Spleen (tissue), 11 donors: ENCODE measurements at regions not wholly inside any gene's neighbourhood (a gene's known extent, or its start where the extent isn't known, plus 50 kb on each side); places are given as distances from the start of the nearest gene placed in this dataset.
"Not testable (repeated sequence)": the region's sequence is repeated elsewhere in the genome, so short reads cannot be mapped to it uniquely, and the experiment has no call there.

Source experiments
- DNase-seq: peaks from one replicate; pipeline ENCODE4 v3.0.0-alpha.2; 2020
- H3K27ac ChIP-seq, 8 donors: fragments of 200-600 bp; sonication (generic) in 7 of 8; 1 replicate in 4 of 8; 2 replicates in 4 of 8; pipeline versions ENCODE4 v1.5.0 to v1.8.0; 2016 to 2021; ENCODE audit warnings: inconsistent platforms in 4 of 8, mild to moderate bottlenecking in 4 of 8, moderate library complexity in 1 of 8
- H3K27me3 ChIP-seq, 7 donors: fragments of 200-600 bp; sonication (generic) in 6 of 7; replicated peaks in 1 of 7; 1 replicate in 4 of 7; 2 replicates in 3 of 7; pipeline versions ENCODE4 v1.5.0 to v1.8.0; 2016 to 2021; ENCODE audit warnings: inconsistent platforms in 3 of 7, mild to moderate bottlenecking in 1 of 7
- H3K36me3 ChIP-seq, 6 donors: fragments of 200-600 bp; sonication (generic) in 5 of 6; 1 replicate in 4 of 6; 2 replicates in 2 of 6; pipeline versions ENCODE4 v1.5.0 to v1.8.0; 2016 to 2021; ENCODE audit warnings: inconsistent platforms in 2 of 6
- H3K4me1 ChIP-seq, 6 donors: fragments of 200-600 bp; sonication (generic) in 5 of 6; 1 replicate in 3 of 6; 2 replicates in 3 of 6; pipeline versions ENCODE4 v1.5.0 to v1.8.0; 2016 to 2021; ENCODE audit warnings: inconsistent platforms in 3 of 6
- H3K4me3 ChIP-seq, 8 donors: fragments of 200-600 bp; sonication (generic) in 7 of 8; 1 replicate in 4 of 8; 2 replicates in 4 of 8; pipeline versions ENCODE4 v1.5.0 to v1.8.0; 2016 to 2021; ENCODE audit warnings: inconsistent platforms in 4 of 8, mild to moderate bottlenecking in 4 of 8, moderate library complexity in 2 of 8
- H3K9me3 ChIP-seq, 8 donors: fragments of 200-600 bp; sonication (generic) in 7 of 8; 1 replicate in 4 of 8; 2 replicates in 4 of 8; pipeline versions ENCODE4 v1.5.0 to v1.8.0; 2016 to 2021; ENCODE audit warnings: inconsistent platforms in 4 of 8
- CTCF ChIP-seq, 11 experiments: fragments of 200-600 bp in 7 of 11; fragments of 450-650 bp in 4 of 11; sonication (generic) in 4 of 11; IDR thresholded peaks in 8 of 11; conservative IDR thresholded peaks in 3 of 11; 1 replicate in 7 of 11; 2 replicates in 4 of 11; pipeline versions ENCODE4 v1.4.0 to v1.8.0; 2016 to 2021; ENCODE audit warnings: antibody characterized with exemption in 11 of 11, inconsistent platforms in 4 of 11, mild to moderate bottlenecking in 1 of 11
- POLR2A ChIP-seq, 3 donors: fragments of 450-650 bp; IDR thresholded peaks; one replicate each; pipeline ENCODE4 v1.5.1; 2017; ENCODE audit warnings: antibody characterized with exemption in 3 of 3, mild to moderate bottlenecking in 1 of 3
- POLR2AphosphoS5 ChIP-seq, 3 donors: sonication (generic); formaldehyde crosslinking; IDR thresholded peaks; one replicate each; pipeline ENCODE4 v1.5.1; 2017; ENCODE audit warnings: antibody characterized with exemption in 3 of 3
- WGBS, 5 donors: extraction: QIAGEN DNeasy Blood & Tissue Kit in 3 of 5; methylation state at CpG; one replicate each; pipeline versions ENCODE4 v1.1.5 to v1.1.7; 2013 to 2018; 5-methylcytosine and 5-hydroxymethylcytosine counted together
- intact Hi-C: fragments of 100-400 bp; cut with DNase I; formaldehyde crosslinking; loops from one replicate; pipeline ENCODE4 v1.15.0; 2023; ENCODE audit warnings: low total_unique reads
- donor health status: healthy with polysubstance abuse.
- donor health status: DM: no; HTN: no; CAD: no; lungs with moderate emphysema.
- donor health status: DM: no; HTN: no; CAD: no.
- donor health status: Bipolar disorder and iron deficiency.
- donor health status: healthy.
- donor health status: DM: no; HTN: no; CAD: no.
- donor health status: DM: yes; HTN: yes; CAD: no.

- Histone ChIP-seq H3K4me3 (no peak overlapping the region), H3K36me3 (no peaks in the 10 kb centered on the region), H3K27ac (no peak overlapping the region), H3K9me3 (peaks cover 0 to 2% (median 0%) of the 10 kb centered on the region in 8 donors), H3K27me3 (no peaks in the 10 kb centered on the region), H3K4me1 (peaks cover 0 to 20% (median 5%) of the 10 kb centered on the region in 6 donors)
- TF ChIP-seq CTCF (IDR thresholded peaks at IDR 0.05 in 8 of 11, conservative IDR thresholded peaks at IDR 0.05 in 3 of 11) (no peak), POLR2AphosphoS5 (IDR thresholded peaks at IDR 0.05) (no peak), POLR2A (IDR thresholded peaks at IDR 0.05) (no peak)
- intact Hi-C loops: no loop called here
- 67 to 89% (median 77%) methylated on average over 2 of the region's 2 CpGs for WGBS, 5 donors
- DNase-seq: no peak
These were observed 586.2 kb upstream of the CITED2 start for GRCh38 chr6:139960671-139961070.

- Histone ChIP-seq H3K9me3 (peaks cover 0 to 21% (median 11%) of the 10 kb centered on the region in 8 donors), H3K4me3 (no peak overlapping the region), H3K27ac (no peak overlapping the region), H3K27me3 (no peaks in the 10 kb centered on the region), H3K36me3 (no peaks in the 10 kb centered on the region), H3K4me1 (no peaks in the 10 kb centered on the region)
- WGBS, 5 donors: 91 to 93% (median 92%) methylated on average over 2 of the region's 2 CpGs
- intact Hi-C loops: no loop called here
- DNase-seq: no peak
- no peak for TF ChIP-seq CTCF (IDR thresholded peaks at IDR 0.05 in 8 of 11, conservative IDR thresholded peaks at IDR 0.05 in 3 of 11)
- no peak for TF ChIP-seq POLR2AphosphoS5 (IDR thresholded peaks at IDR 0.05)
- TF ChIP-seq POLR2A (IDR thresholded peaks at IDR 0.05): no peak
These were observed 581.1 kb upstream of the CITED2 start for GRCh38 chr6:139955366-139956155.

GRCh38 chr6:139954463-139955071 lies 580.1 kb upstream of the CITED2 start:
- intact Hi-C loops: no loop called here

GRCh38 chr6:139953780-139954179 lies 579.3 kb upstream of the CITED2 start:
- DNase-seq, H3K4me3 ChIP-seq, H3K4me1 ChIP-seq, intact Hi-C loops, H3K27me3 ChIP-seq, H3K27ac ChIP-seq, H3K36me3 ChIP-seq: not testable (repeated sequence)
- H3K9me3 ChIP-seq: peaks cover 0 to 33% (median 18%) of the 10 kb centered on the region in 8 donors
- 93 to 97% (median 96%) methylated on average over 11 of the region's 11 CpGs for whole genome bisulfite sequencing, 5 donors

More at GRCh38 chr6:139954463-139955071, 580.1 kb upstream of the CITED2 start:
- H3K4me1 ChIP-seq: no peaks in the 10 kb centered on the region
- no peaks in the 10 kb centered on the region for H3K36me3 ChIP-seq
- no peak overlapping the region for H3K4me3 ChIP-seq
- DNase-seq: no peak
- no peak for TF ChIP-seq CTCF (IDR thresholded peaks at IDR 0.05 in 8 of 11, conservative IDR thresholded peaks at IDR 0.05 in 3 of 11)
- H3K27me3 ChIP-seq: no peaks in the 10 kb centered on the region
- H3K9me3 ChIP-seq: peaks cover 0 to 29% (median 15%) of the 10 kb centered on the region in 8 donors
- no peak overlapping the region for H3K27ac ChIP-seq
